SU-DHL-6 (cell line): ENCODE measurements at regions not wholly inside any gene's neighbourhood (a gene's known extent, or its start where the extent isn't known, plus 50 kb on each side); places are given as distances from the start of the nearest gene placed in this dataset.

Experiments used
- CTCF ChIP-seq: fragments of 200-600 bp; sonication (generic); IDR thresholded peaks from one replicate; pipeline ENCODE4 v1.5.1; 2017; ENCODE audit warnings: antibody characterized with exemption, mild to moderate bottlenecking, low read length, moderate library complexity; ENCODE audit not compliant: insufficient read depth, poor library complexity, severe bottlenecking
- EZH2phosphoT487 ChIP-seq: fragments of 200-600 bp; sonication (generic), shearing (Covaris generic); conservative IDR thresholded peaks from 2 replicates; pipeline ENCODE4 v1.6.1; 2018; ENCODE audit warnings: mild to moderate bottlenecking, antibody characterized with exemption, low read length, moderate library complexity, mixed read lengths

GRCh38 chr21:25280061-25280460 is 327.2 kb downstream of the MRPL39 start:
- no peak for TF ChIP-seq CTCF
- TF ChIP-seq EZH2phosphoT487, result no peak
